Suppressor macrophage treated with lipopolysaccharide for 1 hour (primary cell): ENCODE measurements at regions not wholly inside any gene's neighbourhood (a gene's known extent, or its start where the extent isn't known, plus 50 kb on each side); places are given as distances from the start of the nearest gene placed in this dataset.

ENCODE experiments used
- DNase-seq, 3 donors: peaks; one replicate each; pipeline ENCODE4 v3.0.0-alpha.2; 2020 to 2022

GRCh38 chr15:70271422-70272088 lies 173.8 kb upstream of the TLE3 start:
- peak; percentile 87 to 95 (median 94) for DNase-seq

- no peak for DNase-seq
Observed at GRCh38 chr15:70270752-70271111, 173.0 kb upstream of the TLE3 start.

- peak; percentile 53 to 67 (median 55) for DNase-seq
Observed at GRCh38 chr15:70269991-70270751, 172.5 kb upstream of the TLE3 start.

- DNase-seq: no peak
Observed at GRCh38 chr15:70269311-70269911, 171.7 kb upstream of the TLE3 start.

- DNase-seq: no peak
Observed at GRCh38 chr15:70268698-70269251, 171.1 kb upstream of the TLE3 start.

- DNase-seq: peak; percentile 84 to 95 (median 90)
Observed at GRCh38 chr15:70267879-70268278, 170.2 kb upstream of the TLE3 start.

GRCh38 chr15:70267306-70267705 lies 169.6 kb upstream of the TLE3 start:
- no peak for DNase-seq

GRCh38 chr15:70266412-70267121 lies 168.8 kb upstream of the TLE3 start:
- DNase-seq: peak; percentile 95 to 97 (median 95)

- DNase-seq: no peak
Observed at GRCh38 chr15:70265986-70266385, 168.3 kb upstream of the TLE3 start.

- peak in 2 of 3 donors; percentile 39 to 42 for DNase-seq
Observed at GRCh38 chr15:70265466-70265978, 167.8 kb upstream of the TLE3 start.

GRCh38 chr15:70264738-70265465 lies 167.2 kb upstream of the TLE3 start:
- DNase-seq: peak; percentile 42 to 56 (median 45)

GRCh38 chr15:70264014-70264582 lies 166.4 kb upstream of the TLE3 start:
- DNase-seq: peak; percentile 92 to 97 (median 94)

GRCh38 chr15:70262591-70263274 lies 165.0 kb upstream of the TLE3 start:
- DNase-seq: peak in 1 of 3 donors; percentile 38

GRCh38 chr15:70262171-70262570 lies 164.5 kb upstream of the TLE3 start:
- DNase-seq: no peak

GRCh38 chr15:70261083-70261482 lies 163.4 kb upstream of the TLE3 start:
- DNase-seq: no peak

GRCh38 chr15:70260580-70260979 lies 162.9 kb upstream of the TLE3 start:
- no peak for DNase-seq

- peak; percentile 86 to 91 (median 91) for DNase-seq
Observed at GRCh38 chr15:70259640-70260508, 162.2 kb upstream of the TLE3 start.

GRCh38 chr15:70259028-70259424 lies 161.3 kb upstream of the TLE3 start:
- peak; percentile 75 to 81 (median 79) for DNase-seq

- peak; percentile 82 to 88 (median 86) for DNase-seq
Observed at GRCh38 chr15:70258369-70259027, 160.8 kb upstream of the TLE3 start.
